Loucy (cell line): ENCODE measurements at regions not wholly inside any gene's neighbourhood (a gene's known extent, or its start where the extent isn't known, plus 50 kb on each side); places are given as distances from the start of the nearest gene placed in this dataset.

ENCODE experiments used
- EZH2phosphoT487 ChIP-seq: fragments of 200-600 bp; IDR thresholded peaks from 2 replicates; pipeline ENCODE4 v1.6.1; 2018; ENCODE audit warnings: antibody characterized with exemption, mild to moderate bottlenecking, moderate library complexity, borderline replicate concordance
- TF ChIP-seq, protein P1 (sequence below): fragments of 200-600 bp; sonication (generic); conservative IDR thresholded peaks from 2 replicates; pipeline ENCODE4 v1.5.1; 2014; ENCODE audit warnings: mild to moderate bottlenecking, antibody characterized with exemption, low read length

DNA sequence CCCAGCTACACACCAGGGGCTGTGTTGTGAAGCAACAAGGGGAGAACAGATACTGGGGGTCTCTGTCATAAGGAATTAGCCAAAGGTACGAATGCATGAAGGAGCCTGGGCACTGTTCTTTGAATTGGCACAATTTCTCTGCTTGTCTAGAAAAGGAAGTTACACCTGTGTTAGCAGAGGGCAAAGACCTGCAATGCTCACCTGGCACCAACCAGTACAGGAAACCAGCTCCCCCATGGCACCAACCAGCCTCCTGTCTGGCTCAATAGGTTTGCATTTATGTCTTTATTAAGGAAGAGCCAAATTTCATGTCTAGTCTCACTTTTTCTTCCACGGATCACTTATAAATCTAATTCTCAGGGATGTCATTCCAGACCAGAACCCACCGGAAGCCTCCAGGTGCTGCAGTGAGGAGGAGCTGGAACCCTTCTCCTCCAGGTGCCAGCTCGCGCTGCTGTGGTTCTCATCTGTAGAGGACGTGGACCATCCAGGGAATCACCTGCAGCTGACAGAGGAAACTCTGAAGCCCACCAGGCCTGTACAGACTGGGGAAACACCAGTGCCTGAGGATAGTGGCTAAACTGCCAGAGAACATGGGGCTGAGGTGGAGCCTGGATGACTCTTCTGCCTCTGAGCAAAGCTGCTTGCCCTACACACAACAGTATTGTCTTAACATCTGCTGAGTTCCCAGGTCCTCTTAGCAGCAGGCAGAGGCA is 113.4 kb upstream of the TRIM2 start:
- TF ChIP-seq, protein P1, sequence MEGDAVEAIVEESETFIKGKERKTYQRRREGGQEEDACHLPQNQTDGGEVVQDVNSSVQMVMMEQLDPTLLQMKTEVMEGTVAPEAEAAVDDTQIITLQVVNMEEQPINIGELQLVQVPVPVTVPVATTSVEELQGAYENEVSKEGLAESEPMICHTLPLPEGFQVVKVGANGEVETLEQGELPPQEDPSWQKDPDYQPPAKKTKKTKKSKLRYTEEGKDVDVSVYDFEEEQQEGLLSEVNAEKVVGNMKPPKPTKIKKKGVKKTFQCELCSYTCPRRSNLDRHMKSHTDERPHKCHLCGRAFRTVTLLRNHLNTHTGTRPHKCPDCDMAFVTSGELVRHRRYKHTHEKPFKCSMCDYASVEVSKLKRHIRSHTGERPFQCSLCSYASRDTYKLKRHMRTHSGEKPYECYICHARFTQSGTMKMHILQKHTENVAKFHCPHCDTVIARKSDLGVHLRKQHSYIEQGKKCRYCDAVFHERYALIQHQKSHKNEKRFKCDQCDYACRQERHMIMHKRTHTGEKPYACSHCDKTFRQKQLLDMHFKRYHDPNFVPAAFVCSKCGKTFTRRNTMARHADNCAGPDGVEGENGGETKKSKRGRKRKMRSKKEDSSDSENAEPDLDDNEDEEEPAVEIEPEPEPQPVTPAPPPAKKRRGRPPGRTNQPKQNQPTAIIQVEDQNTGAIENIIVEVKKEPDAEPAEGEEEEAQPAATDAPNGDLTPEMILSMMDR, result no peak
- no peak for TF ChIP-seq EZH2phosphoT487
